GM19467 (cell line): ENCODE measurements at regions not wholly inside any gene's neighbourhood (a gene's known extent, or its start where the extent isn't known, plus 50 kb on each side); places are given as distances from the start of the nearest gene placed in this dataset.

Experiments used
- ATAC-seq: cut with Tn5 transposase; IDR thresholded peaks from one replicate; pipeline ENCODE4 v1.9.1; 2021; ENCODE audit warnings: mild to moderate bottlenecking, moderate library complexity; ENCODE audit not compliant: unreplicated experiment

GRCh38 chr5:2610986-2611385 is 140.5 kb downstream of the IRX2 start:
- no peak for ATAC-seq

- no peak for ATAC-seq
Measured at GRCh38 chr5:2608391-2608790, 143.1 kb downstream of the IRX2 start.

- ATAC-seq: no peak
Measured at GRCh38 chr5:2607598-2607997, 143.9 kb downstream of the IRX2 start.

- ATAC-seq: no peak
Measured at GRCh38 chr5:2603272-2603575, 148.3 kb downstream of the IRX2 start.

DNA sequence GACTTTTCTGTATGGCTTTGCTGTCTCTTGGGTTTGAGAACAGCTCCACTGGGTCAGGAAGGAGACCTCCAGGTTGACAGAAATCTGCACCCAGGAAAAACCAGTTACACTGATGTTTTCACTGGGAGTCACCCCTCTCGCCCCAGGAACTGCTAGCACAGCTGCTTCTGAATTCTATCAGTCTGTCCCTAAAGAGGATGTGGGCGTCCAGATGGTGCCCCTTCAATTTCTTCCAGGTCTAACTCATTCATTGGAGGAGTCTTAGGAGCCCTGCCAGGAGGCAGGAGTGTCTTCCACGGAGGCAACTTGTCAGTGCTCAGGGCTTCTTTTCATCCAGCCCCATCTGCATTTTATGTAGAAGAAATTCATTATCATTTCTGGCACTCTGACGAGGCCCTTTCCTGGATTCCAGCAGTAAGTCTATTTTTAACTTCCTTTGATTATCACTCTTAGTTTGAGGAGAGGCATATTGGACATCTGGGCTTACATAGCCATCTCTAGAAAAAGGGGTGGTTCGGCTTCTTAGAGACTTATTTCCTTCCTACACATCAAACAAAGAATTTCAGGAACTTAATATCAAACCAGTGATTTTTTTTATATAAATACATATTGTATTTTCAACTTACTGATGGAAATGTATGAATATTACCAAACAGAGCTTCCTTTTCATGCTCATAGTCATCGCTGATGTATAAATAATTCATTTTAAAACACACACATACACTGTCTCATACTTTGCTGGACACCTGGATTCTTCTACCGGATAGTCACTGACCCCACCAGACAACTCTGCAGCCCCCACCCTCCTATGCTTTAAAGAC is 148.8 kb downstream of the IRX2 start:
- ATAC-seq: no peak

DNA sequence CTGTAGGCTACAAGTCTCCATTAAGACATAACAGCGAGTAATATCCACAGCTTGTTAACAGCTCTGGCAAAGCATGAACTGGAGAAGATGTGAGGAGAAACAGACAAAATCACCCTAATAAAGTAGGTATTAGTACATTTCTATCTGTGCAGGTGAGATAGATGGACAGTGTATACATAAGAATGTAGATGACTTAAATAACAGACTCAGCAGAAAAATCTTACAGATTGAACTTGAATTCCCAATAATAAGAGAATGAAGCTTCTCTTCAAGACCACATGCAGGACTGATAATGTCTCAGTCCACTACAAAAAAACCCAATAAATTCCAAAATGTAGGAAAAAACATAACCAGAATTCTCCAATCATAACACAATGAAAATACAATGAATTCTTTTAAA is 153.0 kb downstream of the IRX2 start:
- no peak for ATAC-seq

DNA sequence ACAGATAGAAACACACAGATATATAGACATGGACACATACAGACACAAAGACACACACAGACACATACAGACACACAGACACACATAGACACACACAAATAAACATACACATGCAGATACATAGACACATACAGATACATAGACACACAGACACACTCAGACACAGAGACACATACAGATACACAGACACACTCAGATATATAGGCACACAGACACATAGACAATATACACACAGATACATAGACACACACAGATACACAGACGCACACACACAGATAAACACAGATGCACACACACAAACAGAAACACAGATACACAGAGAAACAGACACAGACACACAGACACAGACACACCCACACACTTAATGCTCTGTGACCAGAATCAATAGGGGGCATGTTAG is 156.8 kb downstream of the IRX2 start:
- no peak for ATAC-seq

DNA sequence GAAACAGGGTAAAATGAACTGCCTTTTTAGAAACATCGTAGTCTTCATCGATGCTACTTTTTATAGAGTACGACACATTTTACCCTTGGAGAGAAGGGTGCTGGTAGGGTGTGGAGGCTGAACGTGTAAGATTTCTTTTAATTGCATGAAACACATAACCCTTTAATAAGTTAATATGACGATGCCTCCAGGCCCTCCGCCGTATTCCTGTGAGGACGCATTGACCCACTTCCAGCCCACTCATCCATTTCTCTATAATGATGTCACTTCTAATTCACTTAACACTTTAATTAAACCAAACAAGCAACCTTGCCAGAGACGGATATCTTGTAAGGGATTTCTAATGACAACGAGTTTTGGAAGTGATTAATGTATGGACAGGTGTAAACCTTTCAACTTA is 158.7 kb downstream of the IRX2 start:
- ATAC-seq: no peak

DNA sequence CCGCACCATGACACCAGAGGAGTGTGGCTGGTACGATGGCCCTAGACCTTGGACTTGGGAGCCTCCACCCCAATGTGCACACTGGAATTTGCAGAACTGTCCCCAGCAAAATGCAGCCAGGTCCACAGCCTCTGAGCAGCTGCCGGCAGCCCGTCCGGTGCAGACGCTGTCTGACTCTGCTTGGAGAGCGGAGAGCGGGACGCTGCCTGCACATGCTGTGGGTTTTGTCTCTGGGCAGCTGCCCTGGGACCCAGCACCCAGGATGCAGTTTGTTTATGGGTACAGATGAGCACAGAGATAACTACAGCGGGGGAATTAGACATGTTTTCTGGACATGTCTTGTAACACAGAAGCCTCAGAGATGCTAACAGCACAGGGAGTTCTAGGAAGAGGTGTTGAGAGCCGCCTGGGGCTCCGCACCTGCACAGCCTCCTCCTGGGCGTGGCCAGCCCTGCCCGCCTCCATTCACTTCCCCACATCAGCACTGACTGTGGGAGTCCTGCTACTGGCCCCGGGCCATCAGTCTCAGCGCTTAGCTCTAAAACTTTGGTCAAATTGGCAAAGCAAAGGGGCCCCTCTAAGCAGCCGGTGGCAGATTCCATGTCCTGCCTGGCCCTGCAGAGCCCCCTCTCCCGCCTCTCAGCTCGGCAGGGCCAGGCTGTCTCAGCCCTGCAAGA is 159.6 kb downstream of the IRX2 start:
- no peak for ATAC-seq

DNA sequence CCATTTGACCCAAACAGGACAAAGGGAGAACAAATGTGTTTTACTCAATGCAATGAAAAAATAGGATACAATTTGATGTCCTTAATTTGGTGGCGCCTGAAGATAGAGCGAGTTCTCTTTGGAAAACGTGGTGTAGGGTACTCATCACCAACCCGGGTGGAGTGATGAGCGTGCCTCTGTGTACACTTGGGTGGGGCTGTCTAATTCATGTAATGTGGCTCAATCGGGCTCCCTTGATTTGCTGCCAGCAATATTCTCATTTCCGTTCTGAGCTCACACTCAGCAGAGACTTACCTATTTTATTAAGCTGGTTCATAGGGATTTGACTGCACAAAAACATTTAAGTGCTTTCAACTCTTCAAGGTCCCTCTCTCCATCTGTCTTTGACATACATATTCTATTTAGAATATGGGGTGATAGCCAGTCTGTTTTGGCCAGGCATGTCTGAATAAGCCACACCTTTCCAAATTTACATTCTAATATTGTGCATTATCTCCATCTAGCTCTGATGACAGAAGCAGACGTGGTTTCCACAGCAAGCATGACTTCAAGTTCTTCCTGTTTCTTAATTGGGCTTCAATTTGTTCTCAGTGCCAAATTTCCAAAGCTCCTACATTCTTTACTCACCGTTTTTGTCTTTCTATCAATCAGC is 162.5 kb downstream of the IRX2 start:
- no peak for ATAC-seq

- no peak for ATAC-seq
Measured at GRCh38 chr5:2587189-2588031, 164.1 kb downstream of the IRX2 start.

DNA sequence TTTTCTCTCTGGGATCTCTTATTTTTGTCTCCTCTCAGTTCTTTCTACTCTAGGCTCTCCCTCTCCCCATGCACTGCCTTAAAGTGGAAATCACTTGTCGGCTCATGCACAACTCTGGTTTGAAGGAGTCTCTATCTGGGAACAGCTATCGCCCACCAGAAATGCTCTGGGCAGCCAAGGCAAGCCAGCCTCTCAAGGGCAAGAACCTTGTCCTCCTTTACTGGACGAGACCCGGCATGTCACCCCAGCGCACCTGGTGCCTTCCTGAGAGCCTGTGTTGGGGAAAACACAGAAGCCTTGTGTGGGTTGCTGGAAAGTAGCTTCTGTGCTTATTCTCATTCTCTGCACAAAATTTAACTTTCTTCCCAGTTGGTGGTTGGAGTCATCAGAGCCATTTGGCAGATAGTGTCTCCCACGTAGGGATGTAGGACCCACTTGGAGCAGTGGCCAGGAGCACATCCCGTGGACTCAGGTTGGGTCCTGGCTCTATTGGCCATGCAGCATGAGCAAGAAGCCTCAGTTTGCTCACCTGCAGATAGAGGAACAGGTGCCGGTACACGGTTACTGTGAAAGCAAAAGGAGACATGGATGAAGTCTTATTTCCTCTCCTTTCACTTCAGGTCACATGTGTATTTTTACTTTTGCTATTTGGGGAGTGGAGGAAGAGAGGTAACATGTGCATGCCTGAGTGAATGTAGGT is 165.3 kb downstream of the IRX2 start:
- no peak for ATAC-seq

- no peak for ATAC-seq
Measured at GRCh38 chr5:2584579-2585269, 166.8 kb downstream of the IRX2 start.

GRCh38 chr5:2582507-2582906 is 169.0 kb downstream of the IRX2 start:
- ATAC-seq: no peak

DNA sequence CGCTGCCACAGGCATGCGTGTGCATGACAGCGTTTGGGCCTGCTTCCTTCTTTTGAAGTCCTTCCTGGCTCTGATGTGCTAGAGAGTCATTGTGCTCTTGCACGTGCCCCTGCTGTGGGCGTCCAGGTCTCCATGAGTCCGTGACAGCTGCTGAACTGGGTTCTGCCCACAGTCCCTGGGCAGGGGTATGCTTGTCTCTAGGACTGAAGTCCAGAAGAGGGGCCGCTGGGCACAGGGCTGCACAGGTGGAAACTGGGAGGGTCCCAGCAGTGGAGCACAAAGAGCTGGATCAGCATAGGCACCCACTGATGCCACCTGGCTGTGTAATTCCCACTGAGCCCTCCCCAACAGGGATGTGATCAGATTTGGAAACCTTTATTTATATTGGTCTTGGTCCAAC is 169.4 kb downstream of the IRX2 start:
- ATAC-seq: no peak

GRCh38 chr5:2581418-2581817 is 170.1 kb downstream of the IRX2 start:
- no peak for ATAC-seq

GRCh38 chr5:2579126-2579525 is 172.4 kb downstream of the IRX2 start:
- ATAC-seq: no peak

GRCh38 chr5:2577312-2578036 is 174.0 kb downstream of the IRX2 start:
- no peak for ATAC-seq

- ATAC-seq: no peak
Measured at GRCh38 chr5:2576823-2577222, 174.7 kb downstream of the IRX2 start.
